Fibroblast of gingiva (primary cell): ENCODE measurements at regions not wholly inside any gene's neighbourhood (a gene's known extent, or its start where the extent isn't known, plus 50 kb on each side); places are given as distances from the start of the nearest gene placed in this dataset.

Experiments used
- DNase-seq: peaks from one replicate; pipeline ENCODE4 v3.0.0-alpha.2; 2011; ENCODE audit warnings: low read depth

DNA sequence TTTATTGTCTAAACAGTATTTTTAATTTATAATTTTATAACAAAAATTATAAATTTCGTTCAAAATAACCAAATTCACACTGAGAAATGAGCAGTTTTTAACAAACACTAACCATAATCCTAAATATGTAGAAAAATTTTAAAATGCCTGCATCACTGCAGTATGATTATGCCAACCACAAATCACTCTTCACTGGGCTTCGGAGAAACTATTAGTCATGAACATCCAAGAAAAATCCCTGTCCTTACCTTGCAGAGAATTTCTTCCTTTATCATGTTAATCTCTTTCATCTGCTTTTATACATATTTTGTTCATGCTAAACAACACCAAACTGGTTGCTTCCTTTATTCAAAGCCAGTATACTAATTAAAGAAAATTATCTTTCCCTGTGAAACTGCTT is 511.0 kb upstream of the ALCAM start:
- no peak for DNase-seq

- DNase-seq, result no peak
These were observed 510.0 kb upstream of the ALCAM start for GRCh38 chr3:104856741-104857140.

DNA sequence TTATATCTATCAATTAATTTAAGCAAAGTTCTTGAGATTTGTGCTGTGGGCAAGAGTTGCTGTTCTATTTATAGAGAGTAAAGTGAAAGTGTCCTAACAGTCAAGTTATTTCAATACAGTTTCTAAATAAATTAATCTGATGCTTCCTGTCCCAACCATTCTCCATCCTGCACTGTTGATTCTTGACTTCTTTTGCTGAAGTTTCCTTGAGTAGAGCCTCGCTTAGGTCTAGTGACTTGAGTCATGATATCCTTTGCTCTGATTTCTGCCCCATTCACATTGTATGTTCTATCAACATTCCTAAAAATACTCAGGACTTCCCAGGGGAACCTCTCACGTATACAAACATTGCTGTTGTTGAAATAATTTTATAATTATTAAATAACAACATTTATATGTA is 498.4 kb upstream of the ALCAM start:
- no peak for DNase-seq

GRCh38 chr3:104870276-104870675 is 496.4 kb upstream of the ALCAM start:
- DNase-seq, result no peak

DNA sequence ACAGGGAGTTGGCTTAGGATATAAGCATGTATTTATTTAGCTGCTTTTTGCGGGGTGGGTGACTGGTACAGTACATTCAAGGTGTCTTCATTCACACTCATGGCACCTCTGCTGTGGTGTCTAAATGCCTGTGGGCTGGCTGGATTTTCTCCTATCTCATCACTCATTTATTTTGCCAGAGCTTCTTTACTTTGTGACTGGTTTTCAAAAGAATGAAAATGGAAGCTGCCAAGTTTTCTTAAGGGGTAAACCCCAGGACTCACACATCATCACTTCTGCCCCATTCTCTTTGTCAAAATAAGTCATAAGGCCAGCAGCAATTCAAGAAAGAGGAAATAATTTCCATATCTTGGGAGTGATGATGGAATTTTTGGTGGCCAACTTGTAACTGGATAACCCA is 493.4 kb upstream of the ALCAM start:
- peak; percentile 3 for DNase-seq

GRCh38 chr3:104878395-104878794 is 488.3 kb upstream of the ALCAM start:
- no peak for DNase-seq

DNA sequence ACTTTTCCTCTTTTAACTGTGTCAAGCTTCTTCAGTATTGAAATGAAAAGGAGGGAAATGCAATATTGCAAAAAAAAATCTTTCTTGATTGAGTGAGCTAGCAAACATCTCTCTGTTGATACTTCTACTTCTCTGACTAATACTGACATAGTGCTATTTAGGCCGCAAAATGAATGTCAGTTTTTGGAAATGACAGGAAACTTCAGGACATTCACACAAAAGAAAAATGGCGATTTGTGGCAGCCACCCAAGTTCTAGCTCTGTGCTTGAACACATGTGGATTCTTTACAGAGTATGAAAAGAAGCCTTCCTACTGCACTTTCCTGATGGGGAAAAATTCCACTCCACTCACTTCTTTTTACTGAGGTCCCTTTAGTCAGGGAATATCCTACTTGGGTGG is 486.8 kb upstream of the ALCAM start:
- DNase-seq, result no peak

DNA sequence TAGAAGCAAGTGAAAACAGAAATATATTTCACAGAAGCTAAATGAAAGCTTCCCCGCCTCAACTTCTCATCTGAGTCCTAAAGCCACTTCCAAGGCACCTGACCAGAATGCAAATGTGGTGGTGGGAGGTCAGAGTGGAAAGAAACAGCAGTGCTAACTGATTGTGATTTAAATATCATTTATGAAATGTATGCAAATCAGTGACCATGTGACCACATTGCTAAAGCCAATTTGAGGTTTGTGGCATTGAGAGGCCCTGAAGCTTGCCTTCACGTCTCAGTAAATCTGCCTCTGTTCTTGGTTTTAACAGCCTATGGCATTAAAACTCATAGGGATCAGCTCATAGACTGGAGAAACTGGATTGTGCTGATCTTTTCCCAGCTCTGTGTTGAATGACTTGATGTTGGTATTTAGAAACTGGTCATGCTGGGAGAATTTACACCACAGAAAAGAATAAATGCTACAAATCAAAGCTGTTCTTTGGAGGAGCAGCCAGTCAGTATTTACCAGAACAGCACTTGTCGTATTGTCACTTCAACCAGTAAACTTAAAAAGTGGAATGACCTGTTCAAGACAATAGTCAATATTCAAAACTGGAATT is 481.4 kb upstream of the ALCAM start:
- no peak for DNase-seq

DNA sequence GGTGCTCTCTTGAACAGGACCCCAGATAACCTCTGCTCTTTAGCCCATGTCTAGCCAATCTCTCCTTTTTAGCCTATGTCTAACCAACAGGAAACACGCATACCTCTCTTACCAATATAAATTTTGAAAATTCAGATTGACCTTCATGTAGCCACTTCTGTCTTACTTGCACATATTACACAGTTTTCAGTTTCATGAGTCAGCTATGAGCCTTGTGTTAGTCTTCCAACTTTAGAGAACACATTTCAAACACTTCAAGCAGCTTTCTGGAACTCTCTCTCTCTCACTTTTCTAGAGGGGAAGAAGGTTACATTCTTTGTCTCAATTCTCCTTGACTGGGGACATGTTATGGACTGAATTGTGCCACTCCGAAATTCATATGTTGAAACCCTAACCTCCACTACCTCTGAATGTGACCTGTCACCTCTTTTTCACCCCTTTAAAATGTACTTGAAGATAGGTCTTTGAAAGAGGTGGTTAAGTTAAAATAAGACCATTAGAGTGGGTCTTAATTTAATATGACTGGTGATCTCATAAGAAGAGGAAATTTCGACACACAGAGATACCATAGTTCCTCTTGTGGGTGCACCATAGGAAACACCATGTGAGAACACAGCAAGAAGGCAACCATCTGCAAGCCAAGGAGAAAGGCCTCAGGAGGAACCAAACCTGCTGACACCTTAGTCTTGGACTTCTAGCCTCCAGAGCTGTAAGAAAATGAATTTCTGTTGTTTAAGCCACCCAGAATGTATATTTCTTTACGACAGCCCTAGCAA is 480.3 kb upstream of the ALCAM start:
- DNase-seq, result peak; percentile 24

GRCh38 chr3:104887069-104887468 is 479.6 kb upstream of the ALCAM start:
- DNase-seq, result no peak

DNA sequence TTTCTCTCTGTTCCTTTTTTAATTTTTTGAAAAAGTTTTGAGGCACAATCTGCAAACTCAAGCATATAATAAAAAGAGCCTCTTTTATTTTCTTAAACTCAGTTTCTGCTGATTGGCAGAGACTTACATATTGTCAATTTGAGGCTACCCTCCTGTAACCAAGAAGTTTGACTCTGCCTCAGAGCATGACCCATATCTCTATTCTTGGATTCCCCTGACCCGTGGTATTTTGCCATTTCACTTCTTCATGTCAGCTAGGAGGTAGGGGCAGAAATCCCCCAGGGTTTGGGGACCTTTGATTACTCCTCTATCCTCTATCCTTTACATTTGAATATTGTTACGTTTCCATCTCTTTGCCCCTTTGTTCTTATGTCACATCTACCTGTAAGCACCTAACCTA is 479.1 kb upstream of the ALCAM start:
- no peak for DNase-seq

DNA sequence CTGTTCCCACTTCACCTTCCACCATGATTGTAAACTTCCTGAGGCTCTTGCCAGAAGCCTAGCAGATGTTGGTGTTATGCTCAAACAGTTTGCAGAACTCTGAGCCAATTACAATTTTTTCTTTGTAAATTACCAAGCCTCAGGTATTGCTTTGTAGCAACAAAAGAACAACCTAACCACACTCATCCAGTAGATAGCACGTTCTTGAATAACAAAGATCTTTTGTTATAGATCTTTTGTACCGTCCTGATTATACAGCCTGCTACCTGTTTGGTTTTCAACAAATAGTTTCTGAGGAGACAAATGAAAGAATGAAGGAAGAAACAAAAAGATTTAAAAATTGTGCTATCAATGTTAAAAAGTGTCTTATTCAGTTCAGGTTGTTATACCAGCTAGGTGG is 474.7 kb upstream of the ALCAM start:
- no peak for DNase-seq

GRCh38 chr3:104896624-104897023 is 470.1 kb upstream of the ALCAM start:
- no peak for DNase-seq

GRCh38 chr3:104901396-104901795 is 465.3 kb upstream of the ALCAM start:
- DNase-seq, result no peak

- no peak for DNase-seq
These were observed 463.6 kb upstream of the ALCAM start for GRCh38 chr3:104903064-104903463.

GRCh38 chr3:104906001-104906639 is 460.6 kb upstream of the ALCAM start:
- no peak for DNase-seq

GRCh38 chr3:104907507-104907906 is 459.2 kb upstream of the ALCAM start:
- DNase-seq, result peak; percentile 71

DNA sequence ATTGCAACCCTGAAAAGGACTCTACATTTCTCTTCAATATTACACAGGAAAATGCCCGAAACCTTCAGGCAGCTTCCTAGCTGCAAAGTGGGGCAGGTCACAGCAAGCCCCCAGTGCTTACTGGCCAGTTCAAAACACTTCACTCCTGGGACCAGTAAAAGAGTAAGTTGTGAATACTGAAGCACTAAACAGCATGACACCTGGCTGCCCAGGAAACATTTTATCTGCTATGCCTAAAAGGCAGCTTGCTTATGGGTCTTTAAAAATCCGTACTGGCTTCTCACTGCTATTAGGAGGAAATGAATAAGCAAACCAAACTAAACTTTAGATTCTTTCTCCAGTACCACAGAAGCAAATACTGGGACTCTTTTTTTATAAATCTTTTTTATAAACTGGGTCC is 457.9 kb upstream of the ALCAM start:
- no peak for DNase-seq

- peak; percentile 56 for DNase-seq
These were observed 457.5 kb upstream of the ALCAM start for GRCh38 chr3:104909198-104909597.

DNA sequence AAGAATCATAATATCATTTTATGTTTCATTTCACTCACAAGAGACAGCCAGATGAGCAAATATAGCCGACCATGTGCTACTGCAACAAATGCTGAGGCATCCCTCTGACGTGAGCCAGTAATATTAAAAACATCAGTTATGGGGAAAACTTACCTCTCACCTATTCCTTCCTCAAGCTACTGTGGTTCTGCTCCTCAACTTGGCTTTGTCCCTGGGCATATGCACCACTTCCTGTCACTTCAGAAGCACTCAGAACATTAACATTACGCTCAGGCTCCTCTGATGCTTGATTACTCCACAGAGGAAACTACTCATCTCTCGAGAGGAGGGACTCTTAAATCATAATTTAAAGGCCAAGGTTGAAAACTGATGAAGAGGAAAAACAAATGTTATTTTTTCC is 457.0 kb upstream of the ALCAM start:
- DNase-seq, result peak; percentile 27

DNA sequence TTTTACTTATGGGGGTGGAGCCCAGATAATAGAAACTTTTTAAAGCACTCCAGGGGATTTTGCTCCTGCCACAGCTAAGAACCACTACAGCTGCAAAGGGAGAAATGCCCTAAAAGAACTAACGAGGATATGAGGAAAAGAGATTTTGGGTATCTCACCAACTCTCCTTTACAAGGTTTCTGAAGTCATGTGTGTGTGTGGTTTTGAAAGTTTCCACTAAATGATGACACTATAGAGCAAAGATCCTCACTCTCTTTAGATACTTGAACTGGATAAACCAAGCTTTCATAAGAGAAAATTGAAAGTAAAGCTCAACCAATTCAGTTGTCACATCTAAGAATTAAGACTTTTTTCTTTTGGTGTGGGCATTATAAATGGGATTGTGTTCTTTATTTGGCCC is 455.3 kb upstream of the ALCAM start:
- DNase-seq, result no peak

DNA sequence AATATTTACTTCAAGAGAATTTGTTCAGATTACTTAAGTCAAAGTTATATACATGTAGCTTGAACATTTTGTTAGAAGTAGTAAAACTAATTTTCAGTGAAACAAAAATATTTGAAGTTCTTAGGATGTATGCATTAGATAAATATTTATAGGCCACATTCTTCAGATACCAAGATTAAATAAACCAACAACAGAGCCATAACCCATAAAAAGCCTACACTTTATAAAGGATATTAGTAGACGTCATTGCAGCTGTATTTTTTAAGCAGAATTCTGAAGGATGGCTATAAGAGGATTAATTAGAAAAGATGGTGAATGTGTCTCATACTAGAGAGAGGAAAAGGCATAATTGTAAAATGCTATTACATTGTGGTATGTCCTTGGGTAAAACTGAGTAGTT is 449.7 kb upstream of the ALCAM start:
- no peak for DNase-seq

- no peak for DNase-seq
These were observed 446.2 kb upstream of the ALCAM start for GRCh38 chr3:104920512-104920911.

- no peak for DNase-seq
These were observed 432.7 kb upstream of the ALCAM start for GRCh38 chr3:104933972-104934371.
